ENCODE measurements at regions not wholly inside any gene's neighbourhood (a gene's known extent, or its start where the extent isn't known, plus 50 kb on each side); places are given as distances from the start of the nearest gene placed in this dataset.

- Mint-ChIP-seq H3K4me1 (peaks cover 4% of the 10 kb centered on the region), H3K27ac (no peak overlapping the region), H3K4me3 (no peak overlapping the region), H3K27me3 (ENCODE audit: low read depth) (peaks cover 9% of the 10 kb centered on the region), H3K36me3 (no peaks in the 10 kb centered on the region), H3K9me3 (peaks cover 4% of the 10 kb centered on the region)
- DNase-seq (ENCODE audit: low spot score in 2 of 2, unreplicated experiment in 2 of 2): no peak
- no peak for TF ChIP-seq CTCF (IDR thresholded peaks at IDR 0.05; ENCODE audit: unreplicated experiment)
Observed at GRCh38 chr5:133830281-133830680, 138.1 kb downstream of the C5orf15 start.

DNA sequence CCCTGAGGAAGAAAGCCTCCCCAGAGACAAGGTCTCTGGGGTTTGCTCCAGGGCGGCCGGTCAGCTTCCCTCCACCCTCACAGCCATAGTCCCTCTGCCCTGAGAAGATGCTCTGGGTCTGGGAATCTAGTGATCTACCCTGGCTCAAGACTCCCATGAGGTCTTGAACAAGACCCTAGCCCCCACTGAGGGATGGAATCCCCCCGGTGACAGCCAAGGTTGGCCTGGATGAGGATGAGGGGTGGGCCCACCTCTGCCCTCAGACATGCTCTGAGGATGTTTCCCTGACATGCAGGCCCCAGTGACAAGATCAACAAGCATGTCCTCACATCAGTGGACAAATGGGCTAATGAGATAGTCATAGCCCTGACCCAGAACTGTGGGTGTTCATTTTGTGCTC, 138.6 kb downstream of the C5orf15 start:
- no peak overlapping the region for H3K27ac Mint-ChIP-seq
- no peaks in the 10 kb centered on the region for H3K36me3 Mint-ChIP-seq
- H3K4me1 Mint-ChIP-seq: peaks cover 4% of the 10 kb centered on the region
- no peak overlapping the region for H3K4me3 Mint-ChIP-seq
- peaks cover 9% of the 10 kb centered on the region for H3K27me3 Mint-ChIP-seq (ENCODE audit: low read depth)
- H3K9me3 Mint-ChIP-seq: peaks cover 4% of the 10 kb centered on the region
- no peak for DNase-seq (ENCODE audit: low spot score in 2 of 2, unreplicated experiment in 2 of 2)
- TF ChIP-seq CTCF (IDR thresholded peaks at IDR 0.05; ENCODE audit: unreplicated experiment): no peak

- Mint-ChIP-seq H3K4me3 (no peak overlapping the region), H3K27ac (no peak overlapping the region), H3K27me3 (ENCODE audit: low read depth) (peaks cover 12% of the 10 kb centered on the region), H3K4me1 (peaks cover 4% of the 10 kb centered on the region), H3K36me3 (no peaks in the 10 kb centered on the region), H3K9me3 (peaks cover 4% of the 10 kb centered on the region)
- no peak for TF ChIP-seq CTCF (IDR thresholded peaks at IDR 0.05; ENCODE audit: unreplicated experiment)
- DNase-seq (ENCODE audit: low spot score in 2 of 2, unreplicated experiment in 2 of 2): no peak
Observed at GRCh38 chr5:133828722-133829121, 139.7 kb downstream of the C5orf15 start.

DNA sequence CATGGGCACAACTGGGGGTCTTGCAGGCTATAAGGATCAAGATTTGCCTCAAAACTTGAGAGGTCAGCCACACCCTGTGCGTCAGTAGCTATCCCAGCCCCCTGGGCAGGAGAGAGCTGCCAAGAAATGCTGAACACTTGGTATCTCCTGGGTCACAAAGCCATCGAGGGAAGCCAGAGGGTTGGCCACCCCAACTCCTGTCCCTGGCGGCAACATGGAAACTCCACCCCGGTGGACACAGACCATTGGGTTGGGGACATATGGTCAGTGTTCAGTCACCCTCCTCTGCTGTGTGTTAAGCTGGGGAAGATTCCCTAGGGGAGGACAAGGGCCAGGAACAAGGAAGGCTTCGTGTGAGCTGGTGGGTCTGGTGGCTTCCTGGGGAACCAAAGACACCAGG, 140.6 kb downstream of the C5orf15 start:
- H3K4me3 Mint-ChIP-seq: no peak overlapping the region
- H3K27me3 Mint-ChIP-seq (ENCODE audit: low read depth): peaks cover 18% of the 10 kb centered on the region
- no peak for TF ChIP-seq CTCF (IDR thresholded peaks at IDR 0.05; ENCODE audit: unreplicated experiment)
- no peaks in the 10 kb centered on the region for H3K36me3 Mint-ChIP-seq
- peaks cover 4% of the 10 kb centered on the region for H3K4me1 Mint-ChIP-seq
- H3K9me3 Mint-ChIP-seq: peaks cover 4% of the 10 kb centered on the region
- DNase-seq (ENCODE audit: low spot score in 2 of 2, unreplicated experiment in 2 of 2): no peak
- no peak overlapping the region for H3K27ac Mint-ChIP-seq

GRCh38 chr5:133827011-133827410, 141.4 kb downstream of the C5orf15 start:
- Mint-ChIP-seq H3K9me3 (peaks cover 4% of the 10 kb centered on the region), H3K27me3 (ENCODE audit: low read depth) (peaks cover 25% of the 10 kb centered on the region), H3K4me1 (peaks cover 4% of the 10 kb centered on the region), H3K27ac (no peak overlapping the region), H3K36me3 (no peaks in the 10 kb centered on the region), H3K4me3 (no peak overlapping the region)
- no peak for DNase-seq (ENCODE audit: low spot score in 2 of 2, unreplicated experiment in 2 of 2)
- no peak for TF ChIP-seq CTCF (IDR thresholded peaks at IDR 0.05; ENCODE audit: unreplicated experiment)

DNA sequence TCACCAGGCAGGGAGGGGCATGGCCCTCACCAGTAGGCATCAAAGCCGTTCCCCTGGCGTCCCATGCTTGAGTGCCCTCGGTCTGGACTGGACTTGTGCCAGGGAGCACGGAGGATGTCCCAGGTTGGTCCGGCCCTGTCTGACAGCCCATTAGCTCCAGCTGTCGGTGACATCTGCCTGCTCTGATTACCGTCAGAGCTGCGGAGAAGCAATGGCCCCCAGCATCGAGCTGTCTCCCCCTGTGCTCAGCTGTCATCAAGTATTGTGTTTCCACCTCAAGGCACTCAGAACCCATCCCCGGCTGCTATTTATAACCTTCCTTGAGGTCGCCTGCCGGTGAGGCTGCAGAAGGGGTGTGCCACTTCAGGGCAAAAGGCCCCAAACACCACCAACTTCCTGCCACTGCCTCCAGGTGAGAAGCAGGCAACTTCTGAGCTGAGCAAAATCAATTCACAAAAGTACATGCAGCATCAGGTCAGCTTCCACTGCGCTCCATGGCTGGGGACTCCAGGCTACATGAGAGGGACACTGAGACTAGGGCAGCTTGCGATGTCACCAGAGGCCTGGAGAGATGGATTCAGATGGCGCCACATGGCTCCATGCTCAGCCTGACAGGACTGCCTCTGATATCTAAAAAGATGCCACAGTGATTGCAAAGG, 142.7 kb downstream of the C5orf15 start:
- no peaks in the 10 kb centered on the region for H3K36me3 Mint-ChIP-seq
- H3K4me3 Mint-ChIP-seq: no peak overlapping the region
- DNase-seq (ENCODE audit: low spot score in 2 of 2, unreplicated experiment in 2 of 2): no peak
- TF ChIP-seq CTCF (IDR thresholded peaks at IDR 0.05; ENCODE audit: unreplicated experiment): no peak
- H3K27ac Mint-ChIP-seq: no peak overlapping the region
- H3K9me3 Mint-ChIP-seq: peaks cover 4% of the 10 kb centered on the region
- H3K4me1 Mint-ChIP-seq: peaks cover 9% of the 10 kb centered on the region
- peaks cover 29% of the 10 kb centered on the region for H3K27me3 Mint-ChIP-seq (ENCODE audit: low read depth)

Data from mesothelial cell of epicardium (in vitro differentiated cells).